ENCODE measurements at regions not wholly inside any gene's neighbourhood (a gene's known extent, or its start where the extent isn't known, plus 50 kb on each side); places are given as distances from the start of the nearest gene placed in this dataset.

DNA sequence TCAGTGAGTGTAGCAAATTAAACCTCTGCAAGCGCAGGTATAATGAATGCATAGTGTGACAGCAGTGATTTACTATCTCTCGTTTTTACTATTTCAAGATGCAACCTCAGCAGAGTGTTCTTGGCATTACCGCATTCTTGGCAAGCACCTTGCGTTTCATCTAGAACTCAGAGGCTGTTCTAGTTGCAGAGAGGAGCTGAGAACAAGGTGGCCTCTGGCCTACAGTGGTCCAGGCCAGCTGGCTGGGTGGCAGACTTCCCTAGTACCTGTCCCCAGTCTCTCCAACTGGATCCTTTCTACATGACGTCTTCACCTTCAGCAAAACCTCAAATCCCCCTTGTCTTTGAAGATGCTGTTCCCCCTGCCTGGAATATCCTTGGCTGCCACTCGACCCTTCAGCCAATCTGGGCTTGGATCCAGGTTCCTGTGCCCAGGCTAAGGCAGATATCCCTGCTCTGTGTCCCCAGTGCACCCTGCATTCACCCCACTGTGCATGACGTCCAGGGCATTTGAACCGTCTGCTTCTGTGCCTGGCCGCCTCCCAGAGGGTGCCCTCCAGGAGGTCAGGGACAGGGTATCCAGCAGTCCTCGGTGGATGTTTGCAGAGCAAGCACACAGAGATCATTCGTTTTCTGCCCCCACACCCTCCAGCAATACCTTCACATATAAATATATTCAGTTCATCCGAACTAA is 120.4 kb upstream of the CPEB4 start:
- DNase-seq = no peak

DNA sequence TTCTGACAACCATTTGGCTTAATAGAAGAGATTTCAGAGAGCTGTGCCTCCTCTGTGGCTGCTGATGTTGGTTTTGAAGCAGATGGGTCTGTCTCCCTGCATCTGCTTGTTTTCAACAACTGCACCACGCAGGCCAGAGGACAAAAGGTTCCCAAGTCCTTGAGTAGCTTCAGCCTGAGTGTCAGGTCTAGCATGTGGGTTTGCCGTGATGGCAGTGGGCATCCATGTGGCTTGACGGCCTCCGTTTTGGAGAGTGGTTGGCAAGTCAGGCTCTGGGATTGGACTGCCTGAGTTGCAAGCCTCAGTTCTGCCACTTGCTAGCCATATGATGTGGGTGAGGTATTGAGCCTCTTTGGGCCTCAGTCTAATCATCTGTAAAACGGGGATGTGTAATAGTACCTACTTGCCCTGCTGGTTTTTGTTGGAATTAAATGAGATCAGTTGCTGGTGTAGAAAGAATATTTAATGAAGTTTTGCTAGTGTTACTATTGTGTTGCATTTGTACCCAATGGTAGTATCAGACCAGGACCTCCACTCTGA is 119.8 kb upstream of the CPEB4 start:
- DNase-seq = no peak

DNA sequence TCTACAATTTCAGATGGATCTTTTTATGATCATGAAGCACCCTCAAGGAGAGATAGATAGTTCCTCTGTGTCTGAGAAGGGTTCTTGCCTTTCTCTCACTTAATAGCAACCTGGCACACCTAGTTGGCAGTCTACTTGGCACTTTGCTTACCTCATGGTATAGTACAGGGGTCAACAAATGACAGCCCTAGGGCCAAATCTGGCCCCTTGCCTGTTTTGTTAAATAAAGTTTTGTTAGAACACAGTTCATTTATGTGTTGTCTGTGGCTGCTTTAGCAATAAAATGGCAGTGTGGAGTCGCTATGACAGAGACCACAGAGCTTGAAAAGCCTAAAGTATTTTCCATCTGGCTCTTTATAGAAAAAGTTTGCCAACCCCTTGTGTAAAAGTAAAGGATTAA is 119.3 kb upstream of the CPEB4 start:
- DNase-seq = no peak

DNA sequence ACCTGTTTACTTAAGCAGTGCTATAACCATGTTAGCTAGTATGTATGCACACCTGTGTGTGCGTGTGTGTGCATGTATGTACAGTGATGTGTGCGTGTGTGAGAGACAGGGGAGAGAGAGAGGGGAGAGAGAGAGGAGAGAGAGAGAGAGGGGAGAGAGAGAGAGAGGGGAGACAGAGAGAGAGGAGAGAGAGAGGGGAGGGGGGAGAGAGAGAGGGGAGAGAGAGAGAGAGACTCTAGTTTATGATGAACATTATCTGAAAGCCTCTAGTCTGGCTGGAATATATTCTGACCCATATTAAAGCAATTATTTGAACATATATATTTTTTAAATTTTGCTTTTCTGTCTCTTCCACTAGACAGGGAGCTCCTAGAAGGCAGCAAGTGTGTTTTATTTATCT is 117.5 kb upstream of the CPEB4 start:
- DNase-seq = no peak

DNA sequence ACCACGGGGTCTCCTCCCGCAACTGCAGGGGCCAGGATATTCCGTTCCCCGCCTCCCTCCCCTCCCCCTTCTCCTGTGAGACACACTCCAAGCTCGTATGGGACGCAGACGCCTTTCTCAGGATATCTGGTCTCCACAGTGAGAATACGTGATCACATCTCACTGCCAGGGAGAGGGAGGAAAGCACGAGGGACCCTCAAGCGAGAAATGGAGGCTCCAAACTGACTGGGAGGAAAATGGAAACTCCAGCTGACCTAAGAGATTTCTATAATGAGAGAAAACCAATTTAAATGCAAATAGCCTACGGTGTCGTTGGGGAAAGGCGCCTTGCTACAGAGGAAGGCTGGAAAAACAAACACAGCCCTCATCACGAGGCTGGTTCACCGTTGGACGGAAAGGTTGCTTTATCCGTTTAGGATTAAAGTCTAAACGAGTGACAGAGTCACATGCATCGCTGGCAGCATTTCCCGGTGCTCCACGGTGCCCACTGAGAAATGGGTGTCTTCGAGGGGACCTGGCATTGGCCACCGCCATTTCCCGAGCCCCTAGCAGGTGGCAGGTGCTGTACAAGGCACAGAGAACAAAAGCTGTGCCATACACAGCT is 116.9 kb upstream of the CPEB4 start:
- DNase-seq = no peak

DNA sequence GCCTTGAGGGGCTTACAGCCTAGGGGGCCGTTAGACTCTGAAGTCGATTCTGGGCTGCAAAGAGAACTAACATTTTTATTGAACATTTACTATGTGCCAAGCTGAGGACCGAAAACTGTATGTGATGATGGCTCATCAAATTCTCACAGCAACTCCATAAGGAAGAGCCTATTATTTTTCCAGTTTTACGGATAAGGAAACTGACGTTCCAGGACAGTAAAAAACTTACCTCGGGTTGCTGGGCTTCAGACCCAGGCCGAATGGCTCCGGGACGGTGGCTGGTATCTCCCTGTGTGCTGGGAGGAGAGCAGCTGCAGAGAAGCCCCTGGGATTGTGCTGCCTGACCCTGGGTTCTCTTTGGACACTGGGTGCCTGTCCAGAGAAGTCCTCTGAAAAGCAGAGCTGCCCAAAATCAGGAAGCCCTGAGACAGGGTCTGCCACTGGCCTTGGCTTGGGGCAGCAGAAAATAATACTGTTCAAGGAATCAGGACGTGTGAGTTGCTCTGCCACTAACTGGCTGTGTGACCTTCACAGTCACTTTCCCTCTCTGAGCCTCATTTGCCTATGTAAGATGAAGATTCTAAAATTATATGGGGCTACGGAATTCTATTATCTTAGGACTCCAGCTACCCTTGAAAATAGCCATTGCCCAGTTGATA is 116.3 kb upstream of the CPEB4 start:
- DNase-seq = no peak

DNA sequence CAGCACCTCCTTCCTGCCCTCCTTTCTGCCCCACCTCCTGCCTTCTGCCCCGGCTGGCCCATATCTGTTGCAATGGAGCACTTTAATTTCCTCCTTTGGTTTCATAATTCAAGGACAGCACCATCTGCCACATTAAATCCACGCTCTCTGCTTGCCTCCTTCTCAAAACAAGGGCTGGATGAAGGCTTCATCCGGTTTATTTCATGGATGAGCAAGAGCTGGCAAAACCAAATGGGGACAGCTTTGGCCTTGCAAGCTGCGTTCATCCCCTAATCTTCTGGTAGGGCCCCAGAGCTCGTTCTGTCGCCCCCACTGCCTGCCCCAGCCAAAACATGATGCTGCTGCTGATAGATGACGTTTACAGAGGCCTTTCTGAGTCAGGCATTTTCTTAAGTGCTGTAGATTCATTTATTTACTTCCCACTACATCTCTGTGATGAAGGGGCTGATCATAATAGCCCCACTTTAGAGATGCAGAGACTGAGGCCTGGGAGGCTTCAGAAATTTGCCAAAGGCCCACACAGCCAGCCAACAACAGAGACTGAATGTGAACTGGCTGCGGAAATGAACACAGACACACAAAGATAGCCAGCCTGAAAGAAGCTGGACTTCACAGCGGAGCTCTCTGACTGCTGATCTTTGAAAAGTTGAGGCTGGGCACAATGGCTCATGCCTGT is 115.6 kb upstream of the CPEB4 start:
- no peak for DNase-seq

DNA sequence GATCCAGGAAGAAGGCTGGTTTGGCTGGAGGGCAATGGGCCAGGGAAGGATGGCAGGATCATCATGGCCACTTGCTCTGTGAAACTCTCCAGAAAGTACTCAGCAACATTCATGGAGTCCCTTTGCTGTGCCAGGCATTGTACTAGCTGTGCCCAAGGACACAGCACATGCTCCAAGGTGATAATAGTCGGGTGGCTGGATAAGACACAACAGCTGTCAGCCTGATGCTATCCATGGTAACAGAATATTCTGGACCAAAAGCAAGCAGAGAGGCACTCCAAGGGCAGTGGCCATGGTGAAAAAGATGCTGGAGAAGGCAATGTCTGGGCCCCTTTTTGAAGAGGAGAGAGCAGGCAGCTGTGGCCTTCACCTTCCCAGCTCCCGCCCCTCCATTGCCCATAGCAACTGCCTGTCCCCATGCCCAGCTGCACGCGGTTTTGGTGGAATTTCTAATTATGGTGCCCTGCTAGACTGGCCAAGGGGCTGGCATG is 113.8 kb upstream of the CPEB4 start:
- no peak for DNase-seq

DNA sequence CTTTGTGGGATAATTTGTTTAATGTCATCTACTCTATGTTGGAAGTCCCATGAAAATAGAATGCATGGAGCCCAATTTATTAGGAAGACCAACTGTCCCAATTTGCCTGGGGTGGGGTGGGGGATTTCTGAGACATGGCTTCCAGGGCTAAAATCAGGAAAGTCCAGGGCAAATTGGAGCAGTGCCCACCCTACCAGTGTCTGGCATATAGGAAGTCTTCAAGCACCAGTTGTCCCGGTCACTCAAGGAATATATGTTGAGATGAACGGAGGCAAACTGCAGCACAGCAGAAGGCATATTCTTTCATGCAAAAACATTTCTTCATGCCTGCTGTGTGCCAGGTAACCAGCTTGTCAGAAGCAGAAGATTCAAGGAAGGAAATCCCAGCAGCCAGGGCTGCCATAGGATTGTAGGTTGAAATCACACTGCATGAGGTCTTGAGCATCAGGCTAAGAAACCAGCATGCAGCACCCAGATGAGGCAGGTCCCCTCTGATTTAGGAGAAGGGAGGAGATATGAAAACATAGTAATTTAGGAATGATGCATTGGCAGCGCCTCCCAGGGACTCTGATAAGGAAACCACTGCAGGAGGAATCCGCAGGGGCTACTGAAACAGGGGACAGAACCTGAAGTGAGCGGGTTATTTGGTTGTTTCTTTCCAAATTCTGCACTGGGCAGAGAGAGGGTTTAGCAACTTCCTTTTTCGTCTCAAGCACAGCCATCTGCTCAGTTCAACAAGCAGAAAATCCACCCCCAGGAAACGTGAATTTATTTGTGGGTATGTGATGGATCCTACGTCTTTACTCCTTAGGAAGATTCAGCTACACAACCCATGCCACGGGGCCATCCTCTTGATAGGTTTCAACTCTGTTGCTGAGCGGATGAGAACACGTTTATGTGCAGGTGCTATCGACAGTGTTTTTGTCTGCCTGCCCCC is 112.6 kb upstream of the CPEB4 start:
- DNase-seq = no peak

DNA sequence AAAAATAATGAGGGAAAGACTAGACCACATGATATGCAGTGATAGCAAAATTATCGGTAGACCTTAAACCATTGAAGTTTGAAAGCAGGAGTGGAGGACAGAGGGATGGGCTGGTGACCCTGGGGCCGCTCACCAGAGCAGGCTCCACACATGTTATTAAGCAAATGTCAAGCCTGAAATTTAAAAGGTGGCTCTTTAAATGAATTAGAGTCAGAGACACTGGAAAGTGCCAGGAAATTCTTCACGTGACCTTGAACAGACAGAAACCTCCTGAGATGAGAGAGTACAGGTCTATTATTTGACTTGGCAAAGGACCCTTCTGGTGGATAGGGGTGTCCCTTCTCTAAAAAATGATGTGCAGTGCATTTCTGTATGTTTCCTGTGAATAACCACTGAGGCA is 111.0 kb upstream of the CPEB4 start:
- DNase-seq = no peak

DNA sequence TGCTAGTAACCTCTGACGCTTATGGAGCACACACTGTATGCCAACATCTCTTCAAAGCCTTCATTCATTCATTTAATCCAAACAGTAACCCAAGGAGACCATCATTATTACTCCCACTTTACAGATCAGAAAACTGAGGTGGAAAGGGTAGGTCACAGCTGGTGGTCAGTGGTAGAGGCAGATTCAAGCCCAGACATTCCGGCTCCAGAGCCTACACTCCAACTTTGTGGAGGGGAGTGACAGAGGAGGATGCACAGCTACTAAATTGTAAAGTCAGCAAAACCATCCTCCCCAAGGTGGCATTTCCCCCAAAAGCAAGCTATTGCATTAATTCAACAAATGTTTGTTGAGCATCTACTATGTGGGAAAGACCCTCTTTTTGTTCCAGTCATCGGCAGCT is 110.5 kb upstream of the CPEB4 start:
- no peak for DNase-seq

DNA sequence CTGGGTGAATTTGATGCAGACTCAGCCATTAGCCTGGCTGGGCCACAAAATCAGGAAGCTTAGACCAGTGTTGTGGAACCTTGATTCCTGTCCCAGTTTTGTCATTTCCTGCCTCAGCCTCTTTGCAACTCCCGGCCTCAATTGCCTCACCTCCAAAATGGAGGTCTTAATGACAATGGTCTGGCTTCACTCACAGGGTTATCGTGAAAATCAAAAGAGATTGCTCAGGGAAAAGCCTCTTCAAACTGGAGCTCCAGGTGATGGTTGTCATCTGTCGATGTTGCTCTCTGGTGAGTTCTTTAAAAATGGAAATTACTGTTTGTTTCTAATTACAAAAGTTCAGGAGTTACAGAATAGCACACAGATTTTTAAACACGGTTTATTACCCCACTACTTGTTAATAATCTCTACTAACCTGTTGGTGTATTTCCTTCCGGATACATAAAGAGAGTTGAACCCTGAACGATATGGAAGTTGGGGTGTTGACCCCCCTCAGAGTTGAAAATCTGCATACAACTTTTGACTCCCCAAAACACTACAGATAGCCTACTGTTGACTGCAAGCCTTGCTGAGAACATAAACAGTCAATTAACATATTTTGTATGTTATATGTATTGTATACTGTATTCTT is 109.9 kb upstream of the CPEB4 start:
- DNase-seq = no peak

DNA sequence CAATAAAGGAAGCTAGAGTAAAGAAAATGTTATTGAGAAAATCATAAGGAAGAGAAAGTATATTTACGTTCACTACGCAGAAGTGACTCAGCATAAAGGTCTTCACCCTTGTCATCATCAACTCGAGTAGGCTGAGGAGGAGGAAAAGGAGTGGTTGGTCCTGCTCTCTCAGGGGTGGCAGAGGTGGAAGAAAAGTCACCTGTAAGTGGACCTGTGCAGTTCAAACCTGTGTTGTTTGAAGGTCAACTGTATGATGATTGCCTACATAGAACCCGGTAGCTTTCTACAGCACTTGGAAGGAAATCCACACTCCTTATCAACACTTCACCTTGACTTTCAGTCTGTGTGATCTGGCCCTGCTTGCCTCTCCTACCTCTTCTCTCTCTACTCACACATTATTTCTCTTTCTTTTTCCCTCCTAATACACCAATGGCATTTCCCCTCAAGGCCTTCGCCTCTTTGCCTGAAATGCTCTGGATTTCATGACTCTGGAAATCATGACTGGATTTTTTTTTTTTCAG is 109.3 kb upstream of the CPEB4 start:
- DNase-seq = no peak

DNA sequence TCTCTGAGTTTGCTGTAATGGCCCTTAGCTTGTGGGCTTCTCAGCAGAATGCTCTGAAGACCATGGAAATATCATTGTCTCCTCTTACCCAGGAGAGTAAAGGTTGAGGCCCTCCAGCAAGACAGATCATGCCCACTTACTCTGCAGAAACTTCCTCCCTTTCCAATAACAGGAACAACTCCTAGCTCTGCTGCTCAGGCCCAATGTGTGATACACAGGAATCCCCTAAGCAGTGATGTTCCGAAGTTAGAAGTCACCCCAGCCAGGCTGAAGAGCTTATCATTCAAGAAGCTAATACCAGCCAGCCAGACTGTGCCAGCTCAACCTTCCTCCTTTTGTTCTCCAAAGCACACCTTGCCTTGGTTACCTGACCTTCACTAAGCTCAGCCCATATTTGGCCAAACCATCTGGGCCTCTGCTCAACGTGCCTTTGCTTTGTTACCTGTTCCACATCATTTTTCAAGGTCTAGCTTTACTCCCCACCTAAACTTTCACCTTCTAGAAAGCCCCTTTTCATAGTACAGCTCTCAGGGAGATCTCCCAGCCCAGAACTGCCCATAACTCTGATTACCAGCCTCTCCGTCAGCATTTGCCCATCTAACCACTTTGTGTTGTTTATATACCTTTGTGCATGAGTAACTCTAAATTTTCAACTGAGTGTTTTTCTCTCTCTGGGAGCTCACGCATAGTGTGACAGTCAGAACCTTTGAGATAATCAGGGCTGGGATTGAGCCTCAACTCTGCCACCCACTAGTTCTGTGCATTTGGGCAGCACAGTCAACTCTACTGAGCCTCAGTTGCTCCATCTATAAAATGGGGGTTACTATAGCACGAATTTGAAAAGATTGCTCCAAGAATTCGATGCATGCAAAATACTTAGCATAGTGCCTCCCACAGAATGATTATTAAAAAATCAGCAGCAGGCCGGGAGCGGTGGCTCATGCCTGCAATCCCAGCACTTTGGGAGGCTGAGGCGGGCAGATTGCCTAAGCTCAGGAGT is 107.6 kb upstream of the CPEB4 start:
- no peak for DNase-seq

DNA sequence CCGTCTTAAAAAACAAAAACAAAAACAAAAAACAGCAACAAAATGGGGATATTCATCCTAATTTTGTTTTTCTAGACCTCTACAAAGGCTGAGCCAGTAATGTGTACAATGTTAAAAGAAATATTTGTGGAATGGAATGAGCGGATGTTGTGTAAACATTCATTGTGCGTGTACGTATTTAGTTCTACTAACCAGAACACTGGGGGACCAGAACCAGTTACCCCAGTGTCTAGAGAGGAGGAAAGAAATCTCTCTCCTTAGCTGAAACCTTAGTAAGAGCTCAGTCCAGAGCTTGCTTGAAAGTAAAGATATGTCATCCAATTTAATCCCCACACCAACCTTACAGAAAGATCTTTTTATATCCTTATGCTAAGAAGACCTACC is 106.7 kb upstream of the CPEB4 start:
- DNase-seq = no peak

DNA sequence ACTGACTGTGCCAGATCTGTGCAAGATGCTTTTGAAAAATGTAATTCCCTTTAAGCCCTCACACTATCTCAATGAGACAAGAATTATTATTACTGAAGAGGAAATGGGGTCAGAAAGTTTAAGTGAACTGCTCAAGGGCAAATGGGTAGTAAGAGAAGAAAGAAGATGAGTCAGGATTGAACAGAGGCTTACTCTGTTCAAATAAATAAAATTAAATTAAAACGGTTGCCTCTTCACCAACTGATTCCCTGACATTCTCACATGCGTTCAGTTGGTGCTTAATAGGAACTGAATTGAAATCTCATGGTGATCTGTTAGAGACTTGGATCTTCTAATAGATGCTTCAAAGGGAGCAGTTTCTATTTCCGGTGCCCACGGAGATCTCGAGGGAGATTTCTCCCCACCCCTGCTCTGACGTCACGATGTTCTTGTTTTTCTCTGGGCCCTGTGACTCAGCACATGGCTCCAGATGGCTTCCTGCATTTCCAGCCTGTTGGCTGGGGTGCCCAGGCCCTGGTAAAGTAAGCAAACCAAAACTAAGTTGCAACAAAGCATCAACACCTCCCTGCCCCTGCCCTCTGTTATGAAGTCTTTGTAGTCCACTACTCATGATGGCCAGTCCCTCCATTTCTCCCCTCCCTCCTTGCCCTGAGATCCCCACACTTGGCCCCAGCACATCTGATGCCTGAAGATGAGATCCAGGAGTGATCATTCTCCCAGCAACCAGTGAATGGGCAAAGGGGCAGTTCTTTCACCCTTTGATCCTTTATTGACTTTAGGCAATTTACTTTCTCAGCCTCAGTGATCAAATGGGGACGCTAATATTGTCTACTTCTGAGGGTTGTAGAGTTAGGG is 106.1 kb upstream of the CPEB4 start:
- DNase-seq = peak; percentile 31

DNA sequence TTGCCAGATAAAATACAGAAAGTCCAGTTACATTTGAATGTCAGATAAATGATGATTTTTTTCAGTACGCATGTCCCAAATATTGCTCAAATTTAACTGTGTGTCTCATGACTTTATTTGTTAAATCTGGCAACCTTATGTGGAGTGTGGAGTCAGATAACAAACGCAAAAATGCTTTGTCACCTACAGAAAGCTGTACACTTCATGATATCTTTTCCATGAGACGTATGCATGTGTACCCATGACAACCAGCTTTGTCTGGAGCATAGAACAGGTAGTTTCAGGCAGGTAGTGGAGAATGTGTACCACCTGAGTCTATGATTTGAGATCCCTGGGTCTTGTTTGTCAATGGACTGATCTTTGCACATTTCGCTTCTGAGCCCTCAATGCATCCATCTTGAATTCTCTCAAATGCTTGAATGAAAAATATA is 105.5 kb upstream of the CPEB4 start:
- no peak for DNase-seq

DNA sequence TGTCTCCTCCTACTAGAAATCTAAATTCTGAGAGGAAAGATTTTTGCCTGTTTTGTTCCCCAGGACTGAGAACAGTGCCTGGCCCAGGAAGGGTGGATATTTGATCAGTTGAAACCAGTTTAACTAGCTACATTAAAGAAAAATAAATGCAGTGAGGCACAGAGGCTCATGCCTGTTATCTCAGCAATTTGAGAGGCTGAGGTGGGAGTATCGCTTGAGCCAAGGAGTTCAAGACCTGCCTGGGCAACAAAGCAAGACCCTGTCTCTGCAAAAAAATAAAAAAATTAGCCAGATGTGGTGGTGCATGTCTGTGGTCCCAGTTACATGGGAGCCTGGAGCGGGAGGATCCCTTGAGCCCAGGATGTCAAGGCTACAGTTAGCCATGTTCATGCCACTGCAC is 104.8 kb upstream of the CPEB4 start:
- no peak for DNase-seq

DNA sequence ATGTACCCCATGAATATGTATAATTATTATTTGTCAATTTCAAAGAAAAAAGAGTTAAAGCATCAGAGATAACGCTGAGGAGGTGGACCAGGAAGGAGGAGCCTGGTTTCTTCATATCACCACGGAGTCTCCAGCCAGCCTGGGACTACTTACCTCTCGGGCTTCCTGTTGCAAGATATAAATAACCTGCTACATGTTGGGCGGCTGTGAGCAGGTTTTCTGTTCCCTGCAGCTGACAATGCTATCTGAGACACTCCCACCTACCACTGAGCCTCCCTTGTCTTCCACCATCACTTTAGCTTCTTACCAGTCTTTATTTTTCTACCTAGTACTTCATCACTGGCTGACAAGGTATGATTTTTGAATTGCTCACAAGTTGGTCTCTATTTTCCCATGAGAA is 102.7 kb upstream of the CPEB4 start:
- DNase-seq = no peak

All from right hindlimb (tissue), 1 donor.